ENCODE measurements at regions not wholly inside any gene's neighbourhood (a gene's known extent, or its start where the extent isn't known, plus 50 kb on each side); places are given as distances from the start of the nearest gene placed in this dataset.

GRCh38 chr1:244173240-244173639 is 122.2 kb downstream of the ZBTB18 start:
- no peak for TF ChIP-seq CTCF (IDR thresholded peaks at IDR 0.05; ENCODE audit: insufficient read depth, low read depth, low read length, missing control alignments)
- no peak overlapping the region for H3K4me3 ChIP-seq (ENCODE audit: low read length)
- DNase-seq (ENCODE audit: low read depth), result no peak

GRCh38 chr1:244173769-244174168 is 122.7 kb downstream of the ZBTB18 start:
- H3K4me3 ChIP-seq (ENCODE audit: low read length), result no peak overlapping the region
- no peak for DNase-seq (ENCODE audit: low read depth)
- no peak for TF ChIP-seq CTCF (IDR thresholded peaks at IDR 0.05; ENCODE audit: insufficient read depth, low read depth, low read length, missing control alignments)

GRCh38 chr1:244174922-244175521 is 123.9 kb downstream of the ZBTB18 start:
- H3K4me3 ChIP-seq (ENCODE audit: low read length), result no peak overlapping the region
- DNase-seq (ENCODE audit: low read depth), result no peak
- no peak for TF ChIP-seq CTCF (IDR thresholded peaks at IDR 0.05; ENCODE audit: insufficient read depth, low read depth, low read length, missing control alignments)

- no peak overlapping the region for H3K4me3 ChIP-seq (ENCODE audit: low read length)
- DNase-seq (ENCODE audit: low read depth), result no peak
- no peak for TF ChIP-seq CTCF (IDR thresholded peaks at IDR 0.05; ENCODE audit: insufficient read depth, low read depth, low read length, missing control alignments)
Measured at GRCh38 chr1:244176201-244176600, 125.1 kb downstream of the ZBTB18 start.

GRCh38 chr1:244180256-244180655 is 129.2 kb downstream of the ZBTB18 start:
- DNase-seq (ENCODE audit: low read depth), result no peak
- TF ChIP-seq CTCF (IDR thresholded peaks at IDR 0.05; ENCODE audit: insufficient read depth, low read depth, low read length, missing control alignments), result no peak

GRCh38 chr1:244181867-244182266 is 130.8 kb downstream of the ZBTB18 start:
- TF ChIP-seq CTCF (IDR thresholded peaks at IDR 0.05; ENCODE audit: insufficient read depth, low read depth, low read length, missing control alignments), result no peak
- DNase-seq (ENCODE audit: low read depth), result no peak
- H3K4me3 ChIP-seq (ENCODE audit: low read length), result no peak overlapping the region

More at GRCh38 chr1:244180256-244180655, 129.2 kb downstream of the ZBTB18 start:
- no peak overlapping the region for H3K4me3 ChIP-seq (ENCODE audit: low read length)

GRCh38 chr1:244183037-244183436 is 132.0 kb downstream of the ZBTB18 start:
- H3K4me3 ChIP-seq (ENCODE audit: low read length), result no peak overlapping the region
- no peak for TF ChIP-seq CTCF (IDR thresholded peaks at IDR 0.05; ENCODE audit: insufficient read depth, low read depth, low read length, missing control alignments)
- no peak for DNase-seq (ENCODE audit: low read depth)

Data from epithelial cell of esophagus (primary cell).